SK-N-SH (cell line): ENCODE measurements at regions not wholly inside any gene's neighbourhood (a gene's known extent, or its start where the extent isn't known, plus 50 kb on each side); places are given as distances from the start of the nearest gene placed in this dataset.

Experiments
- CTCF ChIA-PET: fragments of 300-600, 350-600 bp; formaldehyde crosslinking; extraction: SDS; loops from one replicate; lab custom pipeline; 2021; lab: Yijun Ruan, JAX
- POLR2A ChIA-PET: fragments of 350-600 bp; sonication (Branson Sonifier 250); formaldehyde crosslinking; extraction: SDS; loops from one replicate; lab custom pipeline; 2020; ENCODE audit warnings: antibody characterized with exemption, inconsistent platforms; lab: Yijun Ruan, JAX
- DNase-seq: peaks from one replicate; pipeline ENCODE4 v3.0.0; 2012
- H2AFZ ChIP-seq: fragments of 200-600 bp; sonication (generic); 2 replicates; pipeline ENCODE4 v1.8.1; 2016; ENCODE audit warnings: antibody characterized with exemption, mild to moderate bottlenecking, low read depth
- H3F3A ChIP-seq: fragments of 200-600 bp; sonication (generic); replicated peaks from 2 replicates; pipeline ENCODE3; 2016; ENCODE audit warnings: antibody characterized with exemption, mild to moderate bottlenecking; ENCODE audit not compliant: insufficient read depth
- H3K27ac ChIP-seq, 2 experiments: fragments of 200-500 bp in 1 of 2; fragments of 200-600 bp in 1 of 2; sonication (Bioruptor generic) in 1 of 2; sonication (generic), shearing (Covaris generic) in 1 of 2; 2 replicates each; pipeline versions ENCODE4 v1.5.1 to v1.6.1; 2014 to 2016; ENCODE audit warnings: low read depth in 2 of 2, inconsistent platforms in 1 of 2, low read length in 1 of 2, mild to moderate bottlenecking in 1 of 2, mixed read lengths in 1 of 2
- H3K27me3 ChIP-seq: fragments of 200-600 bp; sonication (generic), shearing (Covaris generic); 2 replicates; pipeline ENCODE4 v1.6.1; 2016; ENCODE audit warnings: mixed run types; ENCODE audit not compliant: insufficient read depth
- H3K36me3 ChIP-seq, 2 experiments: fragments of 200-500 bp in 1 of 2; fragments of 200-600 bp in 1 of 2; sonication (Bioruptor generic) in 1 of 2; sonication (generic) in 1 of 2; replicated peaks in 1 of 2; 2 replicates each; pipeline versions ENCODE3 to v1.5.1; 2014 to 2016; ENCODE audit warnings: low read length in 1 of 2, mild to moderate bottlenecking in 1 of 2; ENCODE audit not compliant: insufficient read depth in 2 of 2, control insufficient read depth in 1 of 2
- H3K4me1 ChIP-seq, 2 experiments: fragments of 200-500 bp in 1 of 2; fragments of 200-600 bp in 1 of 2; sonication (Bioruptor generic) in 1 of 2; sonication (generic), shearing (Covaris generic) in 1 of 2; 2 replicates each; pipeline versions ENCODE4 v1.5.1 to v1.6.1; 2014 to 2016; ENCODE audit warnings: low read depth in 1 of 2, low read length in 1 of 2, mixed run types in 1 of 2; ENCODE audit not compliant: insufficient read depth in 2 of 2, control insufficient read depth in 1 of 2
- H3K4me2 ChIP-seq: fragments of 200-600 bp; sonication (generic), shearing (Covaris generic); 2 replicates; pipeline ENCODE4 v1.6.1; 2017; ENCODE audit warnings: mixed run types
- H3K4me3 ChIP-seq, 2 experiments: fragments of 200-500 bp in 1 of 2; fragments of 200-600 bp in 1 of 2; sonication (Bioruptor generic) in 1 of 2; sonication (generic), shearing (Covaris generic) in 1 of 2; 2 replicates each; pipeline versions ENCODE4 v1.5.1 to v1.8.1; 2014 to 2016; ENCODE audit warnings: low read depth in 2 of 2, inconsistent platforms in 1 of 2, low read length in 1 of 2, mild to moderate bottlenecking in 1 of 2, mixed read lengths in 1 of 2, moderate library complexity in 1 of 2
- H3K79me2 ChIP-seq: fragments of 200-600 bp; sonication (generic); 2 replicates; pipeline ENCODE4 v1.8.1; 2017; ENCODE audit warnings: mild to moderate bottlenecking; ENCODE audit not compliant: insufficient read depth
- H3K9ac ChIP-seq: fragments of 200-600 bp; sonication (generic); 2 replicates; pipeline ENCODE4 v1.6.1; 2017; ENCODE audit warnings: mixed run types
- H3K9me2 ChIP-seq: fragments of 200-600 bp; sonication (generic); 2 replicates; pipeline ENCODE4 v1.6.1; 2017; ENCODE audit warnings: mixed run types
- H3K9me3 ChIP-seq: fragments of 200-600 bp; sonication (generic); 2 replicates; pipeline ENCODE4 v1.6.1; 2017; ENCODE audit warnings: mixed run types, mild to moderate bottlenecking, moderate library complexity
- H4K20me1 ChIP-seq: fragments of 200-600 bp; sonication (generic); 2 replicates; pipeline ENCODE4 v1.6.1; 2017; ENCODE audit warnings: mild to moderate bottlenecking, mixed run types; ENCODE audit not compliant: insufficient read depth
- ELF1 ChIP-seq: IDR thresholded peaks from 2 replicates; pipeline ENCODE4 v1.4.0; 2012
- FOXJ3 ChIP-seq: sonication (generic); formaldehyde crosslinking; IDR thresholded peaks from 2 replicates; pipeline ENCODE4 v1.5.1; 2020; ENCODE audit warnings: mild to moderate bottlenecking, missing genetic modification reagents
- FOXM1 ChIP-seq: IDR thresholded peaks from 2 replicates; pipeline ENCODE4 v1.4.0; 2012; ENCODE audit warnings: low read depth, mild to moderate bottlenecking
- JUND ChIP-seq: IDR thresholded peaks from 2 replicates; pipeline ENCODE4 v1.4.0; 2012
- MAX ChIP-seq: IDR thresholded peaks from 2 replicates; pipeline ENCODE4 v1.4.0; 2012; ENCODE audit warnings: low read depth
- MEF2A ChIP-seq: IDR thresholded peaks from 2 replicates; pipeline ENCODE4 v1.4.0; 2012; ENCODE audit warnings: low read depth, borderline replicate concordance
- NFIC ChIP-seq: IDR thresholded peaks from 2 replicates; pipeline ENCODE4 v1.4.0; 2012; ENCODE audit warnings: borderline replicate concordance
- NRF1 ChIP-seq: IDR thresholded peaks from 2 replicates; pipeline ENCODE4 v1.6.1; 2012; ENCODE audit warnings: low read depth, mild to moderate bottlenecking, low read length
- RAD21 ChIP-seq: IDR thresholded peaks from 2 replicates; pipeline ENCODE4 v1.6.1; 2012; ENCODE audit warnings: mild to moderate bottlenecking, low read length
- RCOR1 ChIP-seq: fragments of 150-350 bp; IDR thresholded peaks from 2 replicates; pipeline ENCODE4 v1.6.1; 2017; ENCODE audit warnings: antibody characterized with exemption, low read length
- RFX5 ChIP-seq: IDR thresholded peaks from 2 replicates; pipeline ENCODE4 v1.6.1; 2012; ENCODE audit warnings: mild to moderate bottlenecking, improper control_type of control experiment, low read length
- RXRA ChIP-seq: IDR thresholded peaks from 2 replicates; pipeline ENCODE4 v1.4.0; 2012; ENCODE audit warnings: low read depth, mild to moderate bottlenecking, borderline replicate concordance
- SIN3A ChIP-seq: IDR thresholded peaks from 2 replicates; pipeline ENCODE4 v1.6.1; 2012; ENCODE audit warnings: low read depth, mild to moderate bottlenecking, low read length, moderate library complexity, borderline replicate concordance
- TAF1 ChIP-seq: IDR thresholded peaks from 2 replicates; pipeline ENCODE4 v1.6.1; 2012; ENCODE audit warnings: low read depth, mild to moderate bottlenecking, low read length, moderate library complexity, borderline replicate concordance
- TCF12 ChIP-seq: IDR thresholded peaks from 2 replicates; pipeline ENCODE4 v1.4.0; 2012
- USF1 ChIP-seq: IDR thresholded peaks from 2 replicates; pipeline ENCODE4 v1.4.0; 2012; ENCODE audit warnings: low read depth, borderline replicate concordance
- YY1 ChIP-seq: IDR thresholded peaks from 2 replicates; pipeline ENCODE4 v1.4.0; 2012; ENCODE audit warnings: low read depth, mild to moderate bottlenecking
- WGBS: methylation state at CpG from one replicate; pipeline ENCODE4 v1.1.6; 2017; ENCODE audit warnings: low lambda C conversion rate; 5-methylcytosine and 5-hydroxymethylcytosine counted together
- TF ChIP-seq, protein P1 (sequence below): IDR thresholded peaks from 2 replicates; pipeline ENCODE4 v1.4.0; 2012; ENCODE audit warnings: low read depth, borderline replicate concordance

- Histone ChIP-seq H3K79me2 (no peaks in the 10 kb centered on the region), H3K4me3 (no peak overlapping the region), H2AFZ (no peak overlapping the region), H3K9ac (no peak overlapping the region), H3K27me3 (no peaks in the 10 kb centered on the region), H4K20me1 (no peaks in the 10 kb centered on the region), H3K9me2 (no peaks in the 10 kb centered on the region), H3K4me2 (no peak overlapping the region), H3K27ac (no peak overlapping the region), H3K9me3 (no peaks in the 10 kb centered on the region), H3F3A (no peaks in the 10 kb centered on the region), H3K4me1 (no peaks in the 10 kb centered on the region), H3K36me3 (no peaks in the 10 kb centered on the region)
- TF ChIP-seq TCF12 (no peak), NRF1 (no peak), TAF1 (no peak), RCOR1 (no peak), RAD21 (no peak), SIN3A (no peak), USF1 (no peak), FOXJ3 (CRISPR knock-in tag) (no peak), ELF1 (no peak), RXRA (no peak), FOXM1 (no peak), MEF2A (no peak), YY1 (no peak), MAX (no peak), NFIC (no peak), JUND (no peak), RFX5 (no peak)
- TF ChIP-seq, protein P1, sequence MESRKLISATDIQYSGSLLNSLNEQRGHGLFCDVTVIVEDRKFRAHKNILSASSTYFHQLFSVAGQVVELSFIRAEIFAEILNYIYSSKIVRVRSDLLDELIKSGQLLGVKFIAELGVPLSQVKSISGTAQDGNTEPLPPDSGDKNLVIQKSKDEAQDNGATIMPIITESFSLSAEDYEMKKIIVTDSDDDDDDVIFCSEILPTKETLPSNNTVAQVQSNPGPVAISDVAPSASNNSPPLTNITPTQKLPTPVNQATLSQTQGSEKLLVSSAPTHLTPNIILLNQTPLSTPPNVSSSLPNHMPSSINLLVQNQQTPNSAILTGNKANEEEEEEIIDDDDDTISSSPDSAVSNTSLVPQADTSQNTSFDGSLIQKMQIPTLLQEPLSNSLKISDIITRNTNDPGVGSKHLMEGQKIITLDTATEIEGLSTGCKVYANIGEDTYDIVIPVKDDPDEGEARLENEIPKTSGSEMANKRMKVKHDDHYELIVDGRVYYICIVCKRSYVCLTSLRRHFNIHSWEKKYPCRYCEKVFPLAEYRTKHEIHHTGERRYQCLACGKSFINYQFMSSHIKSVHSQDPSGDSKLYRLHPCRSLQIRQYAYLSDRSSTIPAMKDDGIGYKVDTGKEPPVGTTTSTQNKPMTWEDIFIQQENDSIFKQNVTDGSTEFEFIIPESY, result no peak
- peak; percentile 0 for DNase-seq
- POLR2A ChIA-PET, result no interaction called here
- WGBS, result 15% methylated on average over 7 of the region's 7 CpGs
- CTCF ChIA-PET, result no interaction called here
These were observed 319.4 kb downstream of the SH2D1A start for GRCh38 chrX:124665621-124666400.
